ENCODE measurements at regions not wholly inside any gene's neighbourhood (a gene's known extent, or its start where the extent isn't known, plus 50 kb on each side); places are given as distances from the start of the nearest gene placed in this dataset.

DNA sequence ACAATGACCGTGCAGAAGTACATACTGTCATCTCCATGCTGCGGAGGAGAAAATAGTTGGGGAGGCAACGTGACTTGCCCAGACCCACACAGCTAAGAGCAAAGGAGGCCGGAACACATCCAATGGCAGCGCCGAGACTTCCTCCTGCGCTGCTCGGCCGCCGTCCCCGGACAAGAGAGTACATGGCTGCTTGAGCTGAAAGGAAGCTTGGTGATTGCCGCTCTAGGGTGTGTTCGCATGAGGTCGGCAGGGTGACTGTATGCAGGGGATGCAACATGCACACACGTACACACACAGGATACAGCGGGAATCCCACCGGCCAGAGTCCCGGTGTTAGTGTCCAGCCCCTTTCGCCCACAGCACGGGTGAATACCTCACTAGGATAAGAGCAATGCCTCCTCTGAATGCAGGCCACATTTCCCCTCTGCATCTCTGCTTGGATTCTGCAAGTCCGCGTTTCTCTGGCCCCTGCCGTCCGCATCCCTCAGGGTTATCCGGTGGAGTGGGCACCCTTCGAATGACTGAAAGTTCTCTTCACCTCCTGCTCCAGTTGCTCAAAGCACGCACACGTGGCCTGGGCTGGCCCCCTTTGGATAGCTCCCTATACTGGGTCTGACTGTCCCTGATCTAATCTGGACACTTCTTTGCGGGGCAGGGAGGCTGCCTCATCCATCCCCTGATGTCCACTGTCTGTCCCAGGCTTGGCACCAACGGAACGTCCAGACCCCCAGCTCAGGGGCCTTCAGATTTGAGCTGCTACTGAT is 78.8 kb downstream of the GSC start:
- no peak overlapping the region for H3K4me3 ChIP-seq (ENCODE audit: low read depth, low read length)
- TF ChIP-seq, protein P1, sequence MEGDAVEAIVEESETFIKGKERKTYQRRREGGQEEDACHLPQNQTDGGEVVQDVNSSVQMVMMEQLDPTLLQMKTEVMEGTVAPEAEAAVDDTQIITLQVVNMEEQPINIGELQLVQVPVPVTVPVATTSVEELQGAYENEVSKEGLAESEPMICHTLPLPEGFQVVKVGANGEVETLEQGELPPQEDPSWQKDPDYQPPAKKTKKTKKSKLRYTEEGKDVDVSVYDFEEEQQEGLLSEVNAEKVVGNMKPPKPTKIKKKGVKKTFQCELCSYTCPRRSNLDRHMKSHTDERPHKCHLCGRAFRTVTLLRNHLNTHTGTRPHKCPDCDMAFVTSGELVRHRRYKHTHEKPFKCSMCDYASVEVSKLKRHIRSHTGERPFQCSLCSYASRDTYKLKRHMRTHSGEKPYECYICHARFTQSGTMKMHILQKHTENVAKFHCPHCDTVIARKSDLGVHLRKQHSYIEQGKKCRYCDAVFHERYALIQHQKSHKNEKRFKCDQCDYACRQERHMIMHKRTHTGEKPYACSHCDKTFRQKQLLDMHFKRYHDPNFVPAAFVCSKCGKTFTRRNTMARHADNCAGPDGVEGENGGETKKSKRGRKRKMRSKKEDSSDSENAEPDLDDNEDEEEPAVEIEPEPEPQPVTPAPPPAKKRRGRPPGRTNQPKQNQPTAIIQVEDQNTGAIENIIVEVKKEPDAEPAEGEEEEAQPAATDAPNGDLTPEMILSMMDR (IDR thresholded peaks at IDR 0.05; ENCODE audit: borderline replicate concordance, insufficient read depth, low read depth, low read length), result no peak

DNA sequence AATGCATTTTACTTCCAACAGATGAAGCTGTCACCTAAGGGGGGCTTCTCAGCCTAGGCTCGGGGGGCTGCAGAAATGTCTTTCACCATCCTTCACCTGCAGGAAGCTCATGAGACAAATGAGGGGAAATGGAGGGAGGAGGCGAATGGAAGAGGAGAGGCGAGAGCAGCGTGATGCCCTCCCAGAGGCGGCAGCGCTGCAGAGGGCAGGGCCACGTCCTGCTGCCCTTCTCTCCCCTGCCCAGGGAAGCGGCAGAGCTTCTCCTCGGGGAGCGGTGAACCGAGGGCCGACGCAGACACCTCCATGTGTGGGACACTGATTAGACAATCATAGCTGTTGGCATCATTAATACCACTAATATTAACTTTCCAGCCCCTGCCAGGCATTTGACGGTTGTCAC is 78.3 kb downstream of the SERPINA3 start:
- no peak overlapping the region for H3K4me3 ChIP-seq (ENCODE audit: low read depth, low read length)
- TF ChIP-seq, protein P1 (IDR thresholded peaks at IDR 0.05; ENCODE audit: borderline replicate concordance, insufficient read depth, low read depth, low read length), result no peak

DNA sequence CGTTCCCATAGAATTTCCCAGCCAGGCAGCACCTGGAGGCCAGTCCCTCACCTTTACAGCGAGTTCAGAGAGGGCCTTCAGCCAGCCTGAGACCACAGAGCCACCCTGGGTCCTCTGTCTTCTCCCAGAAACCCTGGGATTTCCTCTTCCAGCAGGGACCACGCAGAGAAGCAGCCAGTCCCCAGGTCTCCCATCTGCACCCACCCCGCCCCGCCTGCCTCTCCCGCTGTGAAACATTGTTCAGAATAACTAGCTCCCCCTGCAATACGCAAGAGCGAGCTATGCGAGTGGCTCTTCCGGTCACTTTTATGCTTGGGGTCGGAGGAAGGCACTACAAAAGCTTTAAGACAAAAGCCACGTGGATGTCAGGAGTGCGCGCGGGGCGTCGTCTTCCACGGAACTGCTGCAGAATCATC is 77.8 kb downstream of the SERPINA3 start:
- TF ChIP-seq, protein P1 (IDR thresholded peaks at IDR 0.05; ENCODE audit: borderline replicate concordance, insufficient read depth, low read depth, low read length), result no peak
- no peak overlapping the region for H3K4me3 ChIP-seq (ENCODE audit: low read depth, low read length)

DNA sequence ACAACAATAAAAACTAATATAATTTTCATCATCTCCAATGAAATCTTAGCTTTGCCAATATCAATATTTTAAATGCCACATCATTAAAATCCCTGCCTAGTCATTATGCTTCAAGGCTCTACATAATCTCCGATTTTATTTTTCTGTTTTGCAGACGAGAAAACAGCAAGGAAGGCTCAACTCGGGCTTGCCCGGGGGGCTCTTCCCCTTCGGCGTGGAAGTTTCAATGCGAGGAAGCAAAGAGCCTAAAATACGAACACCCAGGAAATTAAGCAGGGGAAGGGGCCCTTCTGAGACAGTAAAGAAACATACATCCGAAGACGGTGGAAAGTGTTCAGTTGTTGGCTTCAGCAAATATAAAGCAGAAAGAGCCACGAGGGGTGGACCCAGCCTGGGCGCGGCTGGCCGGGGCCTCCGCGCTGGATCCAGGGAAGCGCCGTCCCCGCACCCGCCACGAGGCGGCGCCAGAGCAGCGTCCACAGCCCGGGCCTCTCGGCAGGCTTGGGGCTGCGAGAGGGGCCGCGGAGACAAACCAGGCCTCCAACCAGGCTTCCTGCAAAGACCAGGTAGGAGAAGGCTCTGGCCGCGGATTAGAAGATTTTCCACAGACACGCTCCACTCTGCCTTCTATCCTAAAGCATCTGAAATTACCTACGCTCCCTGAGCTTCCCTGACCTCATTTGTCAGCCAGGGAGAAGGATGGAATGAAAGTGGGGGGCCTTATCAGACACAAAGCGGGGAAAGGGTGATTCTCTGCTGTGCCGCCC is 77.2 kb downstream of the SERPINA3 start:
- no peak overlapping the region for H3K4me3 ChIP-seq (ENCODE audit: low read depth, low read length)

DNA sequence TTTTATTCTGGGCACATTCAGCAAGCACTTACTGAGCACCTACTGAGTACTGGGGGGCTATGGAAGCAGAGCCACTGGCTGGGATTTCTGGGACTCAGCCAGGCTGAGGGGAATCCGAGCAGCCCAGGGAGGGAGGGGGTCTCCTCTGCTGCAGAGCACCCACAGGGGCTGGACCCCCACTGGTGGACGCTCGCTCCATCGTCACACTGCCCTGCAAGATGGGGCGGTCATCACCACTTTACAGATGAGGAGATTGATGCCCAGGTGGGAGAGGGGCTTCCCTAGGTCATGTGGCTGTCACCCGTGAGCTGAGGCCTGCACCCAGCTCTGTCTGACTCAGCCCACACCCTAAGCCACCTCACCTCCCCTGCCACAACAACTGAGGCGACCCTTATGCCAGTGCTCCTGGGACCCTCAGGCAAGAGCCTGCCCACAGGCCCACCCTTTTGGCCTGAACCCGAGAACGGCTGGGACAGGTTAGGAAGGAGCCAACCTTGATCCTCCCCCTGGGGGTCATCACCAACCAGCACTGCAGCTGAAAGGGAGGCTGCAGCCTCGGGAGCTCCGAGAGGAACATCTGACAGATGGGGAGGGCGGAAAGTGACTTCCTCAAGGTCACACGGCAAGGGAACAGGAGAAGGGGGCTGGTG is 74.4 kb downstream of the SERPINA3 start:
- TF ChIP-seq, protein P1 (IDR thresholded peaks at IDR 0.05; ENCODE audit: borderline replicate concordance, insufficient read depth, low read depth, low read length), result no peak

More for the DNA sequence above, 77.2 kb downstream of the SERPINA3 start:
- TF ChIP-seq, protein P1 (IDR thresholded peaks at IDR 0.05; ENCODE audit: borderline replicate concordance, insufficient read depth, low read depth, low read length), result peak; percentile 99

DNA sequence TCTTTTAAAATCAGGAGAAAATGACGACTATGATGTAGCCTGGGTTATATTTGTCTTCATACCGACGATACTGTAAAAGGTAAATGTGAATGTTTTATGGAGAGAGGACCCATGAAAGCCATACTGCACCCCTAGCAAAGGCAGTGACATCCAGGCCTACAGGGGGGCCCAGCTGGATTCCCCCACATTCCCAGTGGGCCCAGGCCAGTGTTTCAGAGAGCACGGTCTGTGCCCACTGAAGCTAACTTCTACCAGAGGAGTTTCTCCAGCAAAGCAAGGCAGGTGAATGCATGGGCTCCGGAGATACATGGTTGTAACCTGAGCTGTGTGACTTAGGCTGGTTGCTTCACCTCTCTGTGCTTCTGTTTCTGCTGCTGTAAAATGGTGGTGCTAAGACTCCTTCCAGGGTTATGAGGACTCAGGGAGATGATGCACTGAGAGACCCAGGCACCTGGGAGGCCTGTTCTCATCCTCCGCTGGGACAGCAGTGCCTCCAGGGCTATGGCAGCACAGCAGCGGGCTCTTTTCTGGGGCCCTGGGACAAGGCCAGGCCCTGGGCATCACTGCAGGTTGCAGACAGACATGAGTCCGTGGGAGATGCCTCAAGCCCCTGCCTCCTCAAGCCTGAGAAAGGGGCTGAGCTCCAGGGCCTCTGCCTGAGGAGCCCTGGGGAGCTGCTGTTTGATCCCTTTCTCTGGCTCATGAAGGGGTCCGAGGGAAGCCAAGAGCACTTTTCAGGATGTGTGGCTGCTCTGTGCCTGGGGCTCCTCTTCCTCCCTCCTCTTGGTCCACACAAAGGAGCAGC is 73.7 kb downstream of the SERPINA3 start:
- TF ChIP-seq, protein P1 (IDR thresholded peaks at IDR 0.05; ENCODE audit: borderline replicate concordance, insufficient read depth, low read depth, low read length), result no peak
- no peak overlapping the region for H3K4me3 ChIP-seq (ENCODE audit: low read depth, low read length)

More for the DNA sequence above, 74.4 kb downstream of the SERPINA3 start:
- H3K4me3 ChIP-seq (ENCODE audit: low read depth, low read length), result no peak overlapping the region

All from GM12875 (cell line).